ENCODE measurements at regions not wholly inside any gene's neighbourhood (a gene's known extent, or its start where the extent isn't known, plus 50 kb on each side); places are given as distances from the start of the nearest gene placed in this dataset.

- no peak overlapping the region for H3K27ac ChIP-seq
- no peaks in the 10 kb centered on the region for H3K4me1 ChIP-seq
- TF ChIP-seq CTCF (IDR thresholded peaks at IDR 0.05) = no peak
- ATAC-seq (no peak), DNase-seq (no peak)
- no peaks in the 10 kb centered on the region for H3K9me3 ChIP-seq
- no peaks in the 10 kb centered on the region for H3K36me3 ChIP-seq
- H3K4me3 ChIP-seq = no peak overlapping the region
- intact Hi-C loops (cut with DNase I) = no loop called here
- no peaks in the 10 kb centered on the region for H3K27me3 ChIP-seq (ENCODE audit: low read depth)
These were observed 225.8 kb upstream of the TCERG1L start for GRCh38 chr10:131537281-131537680.

GRCh38 chr10:131544495-131544894 lies 233.0 kb upstream of the TCERG1L start:
- H3K27ac ChIP-seq = no peak overlapping the region
- DNase-seq (no peak), ATAC-seq (no peak)
- H3K4me1 ChIP-seq = no peaks in the 10 kb centered on the region
- intact Hi-C loops (cut with DNase I) = no loop called here
- peaks cover 5% of the 10 kb centered on the region for H3K27me3 ChIP-seq (ENCODE audit: low read depth)
- H3K4me3 ChIP-seq = no peak overlapping the region
- H3K9me3 ChIP-seq = no peaks in the 10 kb centered on the region
- no peak for TF ChIP-seq CTCF (IDR thresholded peaks at IDR 0.05)
- H3K36me3 ChIP-seq = no peaks in the 10 kb centered on the region

GRCh38 chr10:131546086-131546810 lies 234.7 kb upstream of the TCERG1L start:
- H3K36me3 ChIP-seq = no peaks in the 10 kb centered on the region
- H3K4me3 ChIP-seq = no peak overlapping the region
- no peak for TF ChIP-seq CTCF (IDR thresholded peaks at IDR 0.05)
- peak in 1 of 2 donors; percentile 14 for ATAC-seq
- H3K9me3 ChIP-seq = no peaks in the 10 kb centered on the region
- H3K27me3 ChIP-seq (ENCODE audit: low read depth) = peaks cover 5% of the 10 kb centered on the region
- no peak for DNase-seq
- H3K4me1 ChIP-seq = no peaks in the 10 kb centered on the region
- intact Hi-C loops (cut with DNase I) = no loop called here
- no peak overlapping the region for H3K27ac ChIP-seq

GRCh38 chr10:131547129-131547799 lies 235.7 kb upstream of the TCERG1L start:
- H3K27ac ChIP-seq = no peak overlapping the region
- peaks cover 5% of the 10 kb centered on the region for H3K27me3 ChIP-seq (ENCODE audit: low read depth)
- no peaks in the 10 kb centered on the region for H3K36me3 ChIP-seq
- ATAC-seq = no peak
- no peak overlapping the region for H3K4me3 ChIP-seq
- TF ChIP-seq CTCF (IDR thresholded peaks at IDR 0.05) = no peak
- no peaks in the 10 kb centered on the region for H3K9me3 ChIP-seq
- intact Hi-C loops (cut with DNase I) = no loop called here
- no peak for DNase-seq
- H3K4me1 ChIP-seq = no peaks in the 10 kb centered on the region

GRCh38 chr10:131548176-131548575 lies 236.7 kb upstream of the TCERG1L start:
- peaks cover 5% of the 10 kb centered on the region for H3K27me3 ChIP-seq (ENCODE audit: low read depth)
- DNase-seq = no peak
- no peaks in the 10 kb centered on the region for H3K36me3 ChIP-seq
- H3K9me3 ChIP-seq = no peaks in the 10 kb centered on the region
- H3K4me1 ChIP-seq = no peaks in the 10 kb centered on the region
- no peak overlapping the region for H3K4me3 ChIP-seq
- H3K27ac ChIP-seq = no peak overlapping the region
- intact Hi-C loops (cut with DNase I) = no loop called here
- no peak for TF ChIP-seq CTCF (IDR thresholded peaks at IDR 0.05)
- ATAC-seq = no peak
